Right ventricle myocardium inferior (tissue), 1 donor: ENCODE measurements at regions not wholly inside any gene's neighbourhood (a gene's known extent, or its start where the extent isn't known, plus 50 kb on each side); places are given as distances from the start of the nearest gene placed in this dataset.

Source experiments
- ATAC-seq: fragments of 200-7000 bp; cut with Tn5 transposase; one replicate; pipeline ENCODE4 v1.9.1; 2020; ENCODE audit warnings: mild to moderate bottlenecking, moderate library complexity
- DNase-seq: peaks from one replicate; pipeline ENCODE4 v3.0.0; 2021; ENCODE audit errors: missing footprints
- intact Hi-C: fragments of 100-400 bp; cut with DNase I; formaldehyde crosslinking; loops from one replicate; pipeline ENCODE4 v1.11.0; 2022
- donor health status: DM: no; HTN: yes; CAD: no; lungs with severe emphysema.

GRCh38 chr2:217246108-217246507, 386.2 kb upstream of the TNP1 start:
- DNase-seq (no peak), ATAC-seq (no peak)
- intact Hi-C loops: no loop called here

- ATAC-seq: no peak
- intact Hi-C loops: no loop called here
- DNase-seq: no peak
These were observed 385.0 kb upstream of the TNP1 start for GRCh38 chr2:217244815-217245214.

- DNase-seq: no peak
- no peak for ATAC-seq
- intact Hi-C loops: no loop called here
These were observed 383.1 kb upstream of the TNP1 start for GRCh38 chr2:217242947-217243346.

GRCh38 chr2:217231724-217232123, 371.9 kb upstream of the TNP1 start:
- ATAC-seq: peak; percentile 28
- DNase-seq: no peak
- intact Hi-C loops: no loop called here

DNA sequence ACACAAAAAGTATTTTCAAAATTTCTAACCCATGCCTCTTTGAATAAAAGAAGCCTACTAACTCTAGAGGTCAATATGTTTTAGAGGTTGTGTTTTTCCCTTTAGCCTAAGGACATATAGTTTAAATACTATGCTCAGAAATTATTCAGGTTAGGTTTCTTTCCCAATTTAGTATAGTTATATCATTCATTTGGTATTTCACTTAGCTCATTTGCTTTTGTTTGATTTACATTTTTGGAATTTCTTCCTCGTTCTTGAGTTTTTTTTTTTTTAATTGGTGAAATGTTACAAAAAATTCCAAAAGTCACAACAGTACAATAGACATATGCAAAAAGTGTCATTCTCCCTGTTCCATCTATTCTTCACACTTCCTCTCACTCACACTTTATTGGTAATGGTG, 371.3 kb upstream of the TNP1 start:
- no peak for ATAC-seq
- intact Hi-C loops: no loop called here
- no peak for DNase-seq

DNA sequence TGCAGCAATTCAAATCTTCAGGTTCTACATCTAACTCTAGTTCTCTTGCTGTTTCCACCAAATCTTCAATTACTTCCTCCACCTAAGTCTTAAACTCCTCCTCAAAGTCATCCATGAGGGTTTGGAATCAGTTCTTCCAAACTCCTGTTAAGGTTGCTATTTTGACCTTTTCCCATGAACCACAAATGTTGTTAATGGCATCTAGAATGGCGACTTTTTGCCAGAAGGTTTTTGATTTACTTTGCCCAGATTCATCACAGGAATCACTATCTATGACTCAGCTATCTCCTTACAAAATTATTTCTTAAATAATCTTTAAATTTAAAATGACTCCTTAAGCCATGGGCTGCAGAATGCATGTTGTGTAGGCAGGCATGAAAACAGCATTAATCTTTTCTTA, 368.9 kb upstream of the TNP1 start:
- DNase-seq (no peak), ATAC-seq (no peak)
- intact Hi-C loops: no loop called here

GRCh38 chr2:217227794-217228193, 367.9 kb upstream of the TNP1 start:
- ATAC-seq: no peak
- no peak for DNase-seq
- intact Hi-C loops: no loop called here

GRCh38 chr2:217225596-217225995, 365.7 kb upstream of the TNP1 start:
- ATAC-seq (no peak), DNase-seq (no peak)
- intact Hi-C loops: no loop called here

- ATAC-seq (peak; percentile 42), DNase-seq (no peak)
- intact Hi-C loops: no loop called here
These were observed 363.5 kb upstream of the TNP1 start for GRCh38 chr2:217223222-217223930.

DNA sequence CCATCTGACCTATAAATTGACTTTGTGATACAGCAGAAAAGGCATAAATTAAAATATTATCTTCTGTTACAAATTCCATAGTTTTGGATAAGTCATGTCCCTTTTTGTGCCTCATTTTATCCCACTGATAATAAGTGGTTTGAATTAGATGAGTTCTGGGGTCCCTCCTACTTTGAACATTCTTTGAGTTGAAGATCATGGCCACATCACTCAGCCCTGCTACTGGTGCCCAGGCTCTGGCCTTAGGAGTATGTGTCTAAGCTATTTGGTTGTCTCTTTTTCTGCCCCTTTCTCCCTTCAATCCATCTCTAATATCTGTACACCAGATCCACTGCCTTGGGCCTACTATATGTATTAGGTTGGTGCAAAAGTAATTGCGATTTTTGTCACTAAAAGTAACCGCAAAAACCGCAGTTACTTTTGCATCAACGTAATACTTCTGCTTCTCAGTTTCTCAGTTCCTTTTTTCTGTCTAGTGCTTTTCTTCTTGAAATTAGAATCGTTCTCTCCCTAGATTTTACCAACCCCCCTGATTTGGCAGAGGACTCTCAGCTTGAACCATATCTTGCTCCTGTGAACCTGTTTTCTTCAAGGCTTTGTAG, 362.5 kb upstream of the TNP1 start:
- DNase-seq (no peak), ATAC-seq (no peak)
- intact Hi-C loops: no loop called here

- ATAC-seq (no peak), DNase-seq (no peak)
- intact Hi-C loops: no loop called here
These were observed 360.6 kb upstream of the TNP1 start for GRCh38 chr2:217220228-217221013.

DNA sequence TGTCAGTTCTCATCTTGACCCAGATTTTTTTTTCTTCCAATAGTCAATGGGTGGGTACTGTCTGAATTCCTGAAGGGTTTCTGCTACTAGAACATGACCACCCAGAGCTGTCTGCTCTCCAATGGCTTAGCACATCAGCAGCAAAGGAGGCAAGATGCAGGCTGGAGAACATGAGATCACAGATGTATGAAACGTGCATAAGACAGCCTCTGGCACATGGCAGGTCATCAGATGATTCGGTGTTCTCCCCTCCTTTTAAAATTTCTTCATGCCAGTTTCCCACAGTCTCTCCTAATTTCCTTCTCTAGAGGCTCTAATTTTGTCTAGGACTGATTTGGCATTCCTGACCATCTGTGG, 359.3 kb upstream of the TNP1 start:
- intact Hi-C loops: no loop called here
- ATAC-seq (peak; percentile 7), DNase-seq (no peak)

DNA sequence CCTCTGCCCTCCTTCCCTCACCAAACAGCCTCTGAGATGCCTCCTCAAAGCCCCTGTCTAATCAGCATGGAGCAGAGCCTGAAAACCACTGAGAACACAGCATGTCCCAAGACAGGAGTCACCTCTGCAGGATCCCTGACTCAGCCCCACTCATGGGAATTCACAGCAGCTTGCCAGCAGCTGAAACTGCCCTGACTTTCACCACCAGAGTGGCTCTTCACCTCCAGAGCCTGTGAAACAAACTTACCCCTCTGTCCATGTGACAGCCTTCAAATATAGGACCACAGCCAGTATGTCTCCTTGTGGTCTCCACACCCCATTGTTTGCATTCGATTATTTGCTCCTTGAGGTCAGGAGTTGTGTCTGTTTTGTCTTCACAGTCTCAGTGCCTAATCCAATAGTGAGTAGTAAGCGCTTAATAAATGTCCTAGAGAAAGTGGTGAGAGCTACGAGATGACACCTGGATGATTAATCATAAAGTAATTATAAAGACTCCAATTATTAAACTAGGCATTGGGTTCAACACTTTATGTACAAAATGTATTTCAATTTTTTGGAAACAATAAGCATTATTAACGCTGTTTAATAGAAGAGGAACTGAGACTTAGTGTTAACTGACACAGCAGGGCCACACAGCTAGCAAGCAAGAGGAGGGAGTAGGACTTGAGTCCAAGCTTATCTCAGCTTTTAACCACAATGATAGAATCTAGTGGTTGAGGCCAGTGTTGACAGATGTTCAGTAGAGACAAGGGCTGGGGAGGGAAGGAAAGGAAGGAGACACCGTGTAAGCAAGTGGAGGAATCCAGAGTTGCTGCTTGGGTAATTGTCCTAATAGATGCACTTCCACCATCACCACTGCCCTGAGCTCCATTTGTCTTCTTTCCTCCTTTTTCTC, 358.7 kb upstream of the TNP1 start:
- DNase-seq: no peak
- intact Hi-C loops: no loop called here
- peak; percentile 71 for ATAC-seq

DNA sequence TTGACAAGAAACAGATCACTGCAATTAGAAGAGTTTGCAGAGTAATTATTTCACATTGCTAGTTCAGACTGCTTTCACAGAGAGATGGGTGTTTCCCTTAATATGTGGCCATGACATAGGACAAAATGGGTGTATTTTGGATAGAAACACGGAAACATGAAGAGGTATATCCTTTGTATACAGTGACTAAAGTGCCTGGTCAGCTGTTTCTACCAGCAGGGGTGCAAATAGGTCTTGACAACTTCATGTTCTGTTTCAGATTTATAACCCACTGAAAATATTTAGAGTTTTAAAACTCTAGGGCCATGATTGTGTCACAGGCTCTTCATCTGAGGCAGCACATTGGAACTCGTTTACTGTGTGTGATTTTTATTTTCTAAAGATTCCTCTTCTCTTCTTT, 357.1 kb upstream of the TNP1 start:
- ATAC-seq: no peak
- intact Hi-C loops: no loop called here
- DNase-seq: no peak

GRCh38 chr2:217216316-217216715, 356.5 kb upstream of the TNP1 start:
- intact Hi-C loops: no loop called here
- DNase-seq (no peak), ATAC-seq (no peak)

DNA sequence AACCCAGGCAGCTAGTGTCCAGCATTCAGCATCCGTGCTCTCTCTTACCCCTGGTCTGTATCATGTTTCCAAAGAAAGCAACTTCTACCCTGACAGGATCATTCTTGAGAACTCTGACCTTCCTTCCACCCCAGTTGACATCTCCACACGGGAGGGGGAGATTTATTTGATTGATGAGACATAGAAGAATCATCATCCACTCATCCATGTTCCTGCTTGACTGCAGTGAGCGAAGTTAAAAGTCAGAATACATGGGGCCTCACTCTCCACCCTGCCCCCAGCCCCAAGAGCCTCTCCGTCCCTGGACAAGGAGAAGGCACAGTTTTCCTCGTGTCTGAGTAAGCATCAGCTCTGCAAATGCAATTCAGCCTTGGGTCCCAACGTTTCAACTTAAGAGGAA, 356.0 kb upstream of the TNP1 start:
- intact Hi-C loops: no loop called here
- DNase-seq (no peak), ATAC-seq (no peak)

DNA sequence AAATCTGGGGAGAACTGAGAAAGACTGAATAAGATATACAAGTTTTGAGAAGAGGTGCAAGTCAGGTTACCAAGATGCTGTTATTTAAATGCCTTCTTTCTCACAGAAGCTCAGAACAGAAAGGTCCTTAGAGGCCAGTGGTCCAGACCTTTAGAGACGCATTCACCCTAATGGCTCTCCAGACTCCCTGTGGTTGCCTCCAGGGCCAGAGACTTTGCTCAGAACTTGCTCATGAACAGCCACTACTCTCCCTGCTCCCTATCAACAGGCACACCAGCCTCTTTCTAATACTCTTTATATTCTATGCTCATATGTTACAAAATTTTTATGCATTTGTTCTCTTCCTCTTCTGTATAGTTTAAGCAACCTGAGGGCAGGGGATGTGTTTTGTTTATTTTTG, 349.0 kb upstream of the TNP1 start:
- ATAC-seq (no peak), DNase-seq (no peak)
- intact Hi-C loops: no loop called here

DNA sequence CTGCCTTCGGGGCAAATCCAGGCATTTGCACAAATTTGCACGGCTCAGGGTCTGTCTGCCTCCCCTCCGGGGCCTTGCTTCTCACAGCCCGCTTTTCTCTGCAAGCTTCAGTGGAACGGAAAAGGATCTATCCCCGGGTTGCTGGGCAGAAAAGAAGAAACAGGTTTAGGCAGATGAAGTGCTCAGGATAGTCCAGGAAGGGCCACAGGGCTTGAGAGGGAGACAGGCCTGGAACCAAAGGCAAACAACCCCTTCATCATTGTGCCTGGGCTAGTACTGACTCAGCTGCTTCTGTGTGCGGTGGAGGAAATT, 347.8 kb upstream of the TNP1 start:
- intact Hi-C loops: no loop called here
- no peak for ATAC-seq
- no peak for DNase-seq

DNA sequence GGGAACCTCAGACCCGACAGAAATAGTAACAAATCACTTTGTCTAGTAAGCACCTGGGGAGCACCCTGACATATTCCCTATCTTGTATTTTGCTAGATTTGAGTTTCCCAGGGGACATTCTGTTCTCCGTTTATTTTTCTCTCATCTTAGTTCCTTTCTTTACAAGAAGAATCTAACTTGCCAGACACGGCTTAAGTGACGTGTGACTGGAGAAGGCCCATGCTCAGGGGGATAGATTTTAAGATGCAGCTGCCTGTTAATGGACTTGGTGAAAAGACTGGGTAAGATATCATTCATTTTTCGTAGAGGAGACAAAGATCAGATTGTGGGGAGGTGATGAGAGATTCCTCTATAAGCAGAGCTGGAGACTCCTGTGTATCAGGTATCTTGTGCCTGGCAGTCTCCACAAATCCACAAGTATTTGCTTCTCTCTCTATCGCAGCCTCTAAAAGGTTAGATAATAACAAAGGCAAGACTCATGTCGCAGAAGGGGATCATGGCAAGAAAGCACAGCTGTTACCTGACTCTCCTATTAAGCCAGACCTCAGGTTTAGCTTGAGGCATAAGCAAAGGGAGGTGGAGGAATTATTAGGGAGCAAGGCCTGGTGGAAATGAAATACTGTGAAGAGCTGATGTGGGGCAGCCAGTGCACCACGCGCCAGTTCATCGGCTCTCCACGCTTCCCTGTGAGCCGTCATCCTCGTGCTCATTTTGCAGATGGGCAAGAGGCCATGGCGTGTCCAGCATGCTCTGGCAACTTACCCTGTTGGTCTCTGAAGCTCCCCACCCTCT, 347.2 kb upstream of the TNP1 start:
- intact Hi-C loops: no loop called here
- DNase-seq: no peak
- no peak for ATAC-seq
